Neuronal stem cell (in vitro differentiated cells): ENCODE measurements at regions not wholly inside any gene's neighbourhood (a gene's known extent, or its start where the extent isn't known, plus 50 kb on each side); places are given as distances from the start of the nearest gene placed in this dataset.
A peak's percentile ranks its signal among the peaks of the same experiment; 100 is the strongest.

Source experiments
- DNase-seq: peaks from one replicate; pipeline ENCODE4 v3.0.0-alpha.2; 2013; ENCODE audit warnings: low spot score
- H2AFZ ChIP-seq: one replicate; pipeline ENCODE4 v1.6.1; 2013; ENCODE audit warnings: mild to moderate bottlenecking, low read length, inconsistent platforms
- H2AK5ac ChIP-seq: 2 replicates; pipeline ENCODE4 v1.6.1; 2013; ENCODE audit warnings: low read depth, mild to moderate bottlenecking, inconsistent platforms, low read length, moderate library complexity, mixed read lengths
- H2BK120ac ChIP-seq: 2 replicates; pipeline ENCODE4 v1.6.1; 2013; ENCODE audit warnings: low read depth, mild to moderate bottlenecking, inconsistent platforms, low read length, moderate library complexity, mixed read lengths
- H2BK12ac ChIP-seq: one replicate; pipeline ENCODE4 v1.6.1; 2013; ENCODE audit warnings: low read length, inconsistent platforms
- H2BK15ac ChIP-seq: 2 replicates; pipeline ENCODE4 v1.6.1; 2013; ENCODE audit warnings: mild to moderate bottlenecking, low read length, inconsistent platforms, mixed read lengths
- H2BK5ac ChIP-seq: one replicate; pipeline ENCODE4 v1.6.1; 2013; ENCODE audit warnings: inconsistent platforms, mild to moderate bottlenecking, low read length, moderate library complexity
- H3K14ac ChIP-seq: one replicate; pipeline ENCODE4 v1.6.1; 2013; ENCODE audit warnings: low read length, inconsistent platforms
- H3K18ac ChIP-seq: 2 replicates; pipeline ENCODE4 v1.6.1; 2013; ENCODE audit warnings: low read length, inconsistent platforms
- H3K23ac ChIP-seq: 2 replicates; pipeline ENCODE4 v1.6.1; 2013; ENCODE audit warnings: low read depth, mild to moderate bottlenecking, mixed read lengths, low read length, inconsistent platforms; ENCODE audit not compliant: poor library complexity
- H3K27ac ChIP-seq: replicated peaks from 3 replicates; pipeline ENCODE4 v1.5.1; 2013; ENCODE audit warnings: low read length, inconsistent platforms
- H3K27me3 ChIP-seq, 3 experiments: 2 replicates each; pipeline ENCODE4 v1.6.1; 2013; ENCODE audit warnings: low read length in 3 of 3, mild to moderate bottlenecking in 2 of 3, inconsistent platforms in 1 of 3, low read depth in 1 of 3, mixed read lengths in 1 of 3, moderate library complexity in 1 of 3; ENCODE audit not compliant: control insufficient read depth in 3 of 3, insufficient read depth in 3 of 3
- H3K36me3 ChIP-seq, 2 donors: replicated peaks in 1 of 2; 2 replicates each; pipeline ENCODE4 v1.6.1; 2013; ENCODE audit warnings: low read length in 2 of 2; ENCODE audit not compliant: control insufficient read depth in 2 of 2, insufficient read depth in 2 of 2
- H3K4ac ChIP-seq: 2 replicates; pipeline ENCODE4 v1.6.1; 2013; ENCODE audit warnings: inconsistent platforms, mild to moderate bottlenecking, low read length, moderate library complexity
- H3K4me1 ChIP-seq, 2 donors: 1 replicate in 1 of 2; 2 replicates in 1 of 2; pipeline ENCODE4 v1.6.1; 2013; ENCODE audit warnings: low read length in 2 of 2, low read depth in 1 of 2; ENCODE audit not compliant: control insufficient read depth in 2 of 2, insufficient read depth in 1 of 2
- H3K4me2 ChIP-seq: one replicate; pipeline ENCODE4 v1.6.1; 2013; ENCODE audit warnings: mild to moderate bottlenecking, low read length, inconsistent platforms; ENCODE audit not compliant: insufficient read depth, poor library complexity, severe bottlenecking
- H3K4me3 ChIP-seq, 2 donors: 2 replicates each; pipeline ENCODE4 v1.5.1; 2013; ENCODE audit warnings: low read length in 2 of 2, mild to moderate bottlenecking in 2 of 2, inconsistent platforms in 1 of 2, moderate library complexity in 1 of 2
- H3K79me1 ChIP-seq: one replicate; pipeline ENCODE4 v1.6.1; 2013; ENCODE audit warnings: low read depth, mild to moderate bottlenecking, inconsistent platforms, low read length, moderate library complexity
- H3K9ac ChIP-seq: one replicate; pipeline ENCODE4 v1.6.1; 2013; ENCODE audit warnings: mild to moderate bottlenecking, low read depth, low read length, inconsistent platforms; ENCODE audit not compliant: poor library complexity
- H3K9me3 ChIP-seq, 2 donors: replicated peaks in 1 of 2; 2 replicates each; pipeline versions ENCODE3 to v1.6.1; 2013; ENCODE audit warnings: low read length in 2 of 2, mild to moderate bottlenecking in 2 of 2, inconsistent platforms in 1 of 2, low read depth in 1 of 2, mixed read lengths in 1 of 2, moderate library complexity in 1 of 2; ENCODE audit not compliant: control insufficient read depth in 2 of 2, insufficient read depth in 1 of 2
- H4K8ac ChIP-seq: one replicate; pipeline ENCODE4 v1.6.1; 2013; ENCODE audit warnings: low read depth, mild to moderate bottlenecking, inconsistent platforms, low read length, moderate library complexity
- H4K91ac ChIP-seq: one replicate; pipeline ENCODE4 v1.6.1; 2013; ENCODE audit warnings: low read length, low read depth, mild to moderate bottlenecking, inconsistent platforms; ENCODE audit not compliant: poor library complexity
- WGBS, 2 donors: extraction: QIAGEN DNeasy Blood & Tissue Kit; methylation state at CpG; one replicate each; pipeline ENCODE4 v1.1.7; 2013; ENCODE audit warnings: missing lambda C conversion rate in 2 of 2, mixed read lengths in 1 of 2; ENCODE audit not compliant: insufficient read length in 2 of 2, insufficient replicate concordance in 1 of 2; ENCODE audit errors: extremely low coverage in 2 of 2; 5-methylcytosine and 5-hydroxymethylcytosine counted together

DNA sequence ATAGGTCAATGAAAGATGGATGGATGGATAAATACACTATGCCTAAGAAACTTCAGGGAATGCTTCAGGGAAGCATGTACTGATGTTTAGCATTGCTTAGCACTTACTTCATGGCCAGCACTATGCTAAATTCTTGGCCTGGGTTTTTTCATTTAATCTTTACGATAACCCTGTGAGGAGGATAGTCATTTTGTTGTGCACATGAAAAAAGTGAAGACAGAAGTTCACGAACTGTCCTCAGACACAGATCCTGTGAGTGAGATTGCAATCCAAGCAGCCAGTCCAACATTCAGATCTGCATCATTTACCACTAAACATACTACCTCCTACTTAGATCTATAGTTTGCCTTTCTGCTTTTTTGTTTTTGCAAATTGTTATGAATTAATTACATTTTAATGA, 510.8 kb upstream of the AGTR1 start:
- H2BK12ac ChIP-seq: no peak overlapping the region

DNA sequence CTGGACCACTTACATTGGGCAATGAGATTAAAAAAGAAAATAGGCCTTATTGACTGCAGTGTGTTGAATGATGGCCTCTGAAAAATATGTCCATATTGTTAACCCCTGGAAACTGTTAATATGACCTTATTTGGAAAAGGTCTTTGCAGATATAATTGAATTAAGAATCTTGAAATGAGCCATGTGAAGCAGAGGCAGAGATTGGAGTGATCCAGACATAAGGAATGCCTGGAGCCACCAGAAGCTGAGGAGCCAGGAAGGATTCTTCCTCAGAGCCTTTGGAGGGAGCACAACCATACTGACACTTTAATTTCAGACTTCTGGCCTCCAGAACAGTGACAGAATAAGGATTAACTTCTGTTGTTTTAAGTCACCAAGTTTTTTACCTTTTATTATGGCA, 510.4 kb upstream of the AGTR1 start:
- H3K4me3 ChIP-seq: no peak overlapping the region
- no peaks in the 10 kb centered on the region for H3K9me3 ChIP-seq
- no peaks in the 10 kb centered on the region for H3K36me3 ChIP-seq
- no peak overlapping the region for H2AK5ac ChIP-seq
- no peak overlapping the region for H4K8ac ChIP-seq
- H2AFZ ChIP-seq: no peak overlapping the region
- H3K79me1 ChIP-seq: no peaks in the 10 kb centered on the region
- H3K27me3 ChIP-seq: no peaks in the 10 kb centered on the region
- no peak overlapping the region for H2BK5ac ChIP-seq
- no peak overlapping the region for H3K4me2 ChIP-seq
- H3K14ac ChIP-seq: no peak overlapping the region
- H3K4me1 ChIP-seq: peaks cover 0 to 6% of the 10 kb centered on the region in 2 donors
- no peak overlapping the region for H3K9ac ChIP-seq
- H3K23ac ChIP-seq: no peak overlapping the region
- no peak overlapping the region for H2BK12ac ChIP-seq
- H3K18ac ChIP-seq: no peak overlapping the region
- no peak overlapping the region for H2BK15ac ChIP-seq
- H3K27ac ChIP-seq: no peak overlapping the region
- H2BK120ac ChIP-seq: no peak overlapping the region
- no peak overlapping the region for H3K4ac ChIP-seq
- no peak overlapping the region for H4K91ac ChIP-seq
- DNase-seq: no peak

More for the DNA sequence above, 510.8 kb upstream of the AGTR1 start:
- Histone ChIP-seq H2AK5ac (no peak overlapping the region), H4K91ac (no peak overlapping the region), H3K27me3 (no peaks in the 10 kb centered on the region), H3K27ac (no peak overlapping the region), H2BK120ac (no peak overlapping the region), H3K4me2 (no peak overlapping the region), H4K8ac (no peak overlapping the region), H3K36me3 (no peaks in the 10 kb centered on the region), H3K9ac (no peak overlapping the region), H2AFZ (no peak overlapping the region), H3K23ac (no peak overlapping the region), H3K4me3 (no peak overlapping the region), H3K4me1 (peaks cover 0 to 4% of the 10 kb centered on the region in 2 donors), H3K4ac (no peak overlapping the region), H2BK5ac (no peak overlapping the region), H3K18ac (no peak overlapping the region), H2BK15ac (no peak overlapping the region), H3K14ac (no peak overlapping the region), H3K79me1 (no peaks in the 10 kb centered on the region), H3K9me3 (no peaks in the 10 kb centered on the region)
- no CpG with 5 or more reads among the region's 2 CpGs for WGBS, 2 donors
- no peak for DNase-seq

DNA sequence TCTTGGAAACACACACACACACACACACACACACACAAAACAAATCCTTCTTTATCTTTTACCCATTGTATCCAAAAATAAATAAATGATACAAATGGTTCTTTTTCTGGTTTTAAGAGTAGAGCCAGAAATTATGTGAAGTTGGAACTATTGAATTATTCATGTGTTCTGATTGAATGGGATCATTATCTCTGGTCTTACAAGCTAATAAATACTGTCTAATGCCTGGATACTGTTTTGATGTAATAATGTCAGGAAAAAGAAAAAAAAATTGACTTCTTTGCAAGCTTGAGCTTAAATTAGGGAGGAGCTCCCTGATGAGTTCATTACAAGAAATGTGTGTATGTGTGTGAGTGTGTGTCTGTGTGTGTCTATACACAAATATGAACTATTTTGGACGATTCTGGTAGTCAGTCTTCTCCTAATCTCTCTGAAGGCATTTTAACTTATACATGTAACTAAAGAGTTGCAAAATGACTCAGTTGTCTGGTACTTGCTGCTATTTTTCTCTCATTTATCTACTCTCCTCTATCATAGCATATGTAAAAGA, 507.2 kb upstream of the AGTR1 start:
- Histone ChIP-seq H3K18ac (no peak overlapping the region), H3K36me3 (no peaks in the 10 kb centered on the region), H3K14ac (no peak overlapping the region), H3K27ac (no peak overlapping the region), H2AK5ac (no peak overlapping the region), H3K4ac (no peak overlapping the region), H3K23ac (no peak overlapping the region), H2BK12ac (no peak overlapping the region), H2BK120ac (no peak overlapping the region), H4K8ac (no peak overlapping the region), H3K9me3 (no peaks in the 10 kb centered on the region), H2BK5ac (no peak overlapping the region), H2BK15ac (no peak overlapping the region), H3K79me1 (no peaks in the 10 kb centered on the region), H3K4me1 (peaks cover 0 to 6% of the 10 kb centered on the region in 2 donors), H4K91ac (no peak overlapping the region), H3K9ac (no peak overlapping the region), H2AFZ (no peak overlapping the region), H3K27me3 (no peaks in the 10 kb centered on the region), H3K4me3 (no peak overlapping the region), H3K4me2 (no peak overlapping the region)
- DNase-seq: no peak
- WGBS, 2 donors: no CpG with 5 or more reads among the region's 1 CpG

DNA sequence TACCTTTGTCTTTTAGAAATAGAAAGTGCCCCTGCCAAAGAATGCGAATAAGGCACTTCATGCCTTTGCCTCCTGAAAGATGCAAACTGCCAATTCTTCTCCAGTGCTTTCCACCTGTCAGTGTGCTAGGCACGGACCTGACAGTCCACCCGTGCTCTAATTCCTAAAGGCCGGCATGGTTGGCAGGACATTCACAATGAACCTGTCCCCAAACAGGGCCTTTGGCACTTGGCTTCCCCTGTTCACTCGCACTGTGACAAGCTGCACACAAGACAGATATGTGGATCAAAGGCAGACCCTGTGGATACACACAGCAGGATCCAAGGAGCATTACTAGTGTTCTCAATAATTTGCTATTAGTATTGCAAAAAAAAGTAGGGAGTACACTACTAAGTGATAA, 505.7 kb upstream of the AGTR1 start:
- H2BK120ac ChIP-seq: no peak overlapping the region
- H3K27ac ChIP-seq: no peak overlapping the region
- no peak overlapping the region for H4K91ac ChIP-seq
- H3K18ac ChIP-seq: peak overlapping the region; percentile 70
- no peak overlapping the region for H2BK5ac ChIP-seq
- H3K4me2 ChIP-seq: no peak overlapping the region
- no peaks in the 10 kb centered on the region for H3K27me3 ChIP-seq
- H2AFZ ChIP-seq: peak overlapping the region; percentile 25
- H3K4me1 ChIP-seq: peaks cover 0 to 6% of the 10 kb centered on the region in 2 donors
- H4K8ac ChIP-seq: no peak overlapping the region
- H3K23ac ChIP-seq: no peak overlapping the region
- no peak overlapping the region for H3K4me3 ChIP-seq
- no peak overlapping the region for H3K4ac ChIP-seq
- no peak overlapping the region for H2AK5ac ChIP-seq
- WGBS, 2 donors: no CpG with 5 or more reads among the region's 5 CpGs
- no peak overlapping the region for H3K9ac ChIP-seq
- no peak for DNase-seq
- H3K79me1 ChIP-seq: no peaks in the 10 kb centered on the region
- H3K9me3 ChIP-seq: no peaks in the 10 kb centered on the region
- no peak overlapping the region for H2BK15ac ChIP-seq
- H3K36me3 ChIP-seq: no peaks in the 10 kb centered on the region
- no peak overlapping the region for H2BK12ac ChIP-seq
- no peak overlapping the region for H3K14ac ChIP-seq
